HepG2 (cell line): ENCODE measurements at regions not wholly inside any gene's neighbourhood (a gene's known extent, or its start where the extent isn't known, plus 50 kb on each side); places are given as distances from the start of the nearest gene placed in this dataset.
"Not testable (repeated sequence)": the region's sequence is repeated elsewhere in the genome, so short reads cannot be mapped to it uniquely, and the experiment has no call there.

Experiments used
- MXD3 ChIP-seq: IDR thresholded peaks from 2 replicates; pipeline ENCODE4 v1.6.1; 2016; ENCODE audit warnings: mild to moderate bottlenecking, missing biosample characterization, missing genetic modification reagents
- ZNF562 ChIP-seq: sonication (generic); formaldehyde crosslinking; IDR thresholded peaks from 2 replicates; pipeline ENCODE4 v1.8.0; 2022; ENCODE audit warnings: missing genetic modification reagents, borderline replicate concordance

GRCh38 chr1:90811444-90811950, 94.4 kb upstream of the BARHL2 start:
- not testable (repeated sequence) for TF ChIP-seq MXD3, ZNF562 (CRISPR knock-in tag)
